8988T (cell line): ENCODE measurements at regions not wholly inside any gene's neighbourhood (a gene's known extent, or its start where the extent isn't known, plus 50 kb on each side); places are given as distances from the start of the nearest gene placed in this dataset.

Source experiments
- DNase-seq: peaks from one replicate; pipeline ENCODE4 v3.0.0; 2011

- no peak for DNase-seq
Measured at GRCh38 chr2:898319-898718, 52.3 kb upstream of the SNTG2 start.

- DNase-seq: no peak
Measured at GRCh38 chr2:897091-897490, 53.6 kb upstream of the SNTG2 start.

- DNase-seq: no peak
Measured at GRCh38 chr2:893311-893710, 57.3 kb upstream of the SNTG2 start.

- DNase-seq: no peak
Measured at GRCh38 chr2:892892-893291, 57.8 kb upstream of the SNTG2 start.

- DNase-seq: no peak
Measured at GRCh38 chr2:892401-892800, 58.2 kb upstream of the SNTG2 start.

- DNase-seq: no peak
Measured at GRCh38 chr2:891734-892133, 58.9 kb upstream of the SNTG2 start.

- no peak for DNase-seq
Measured at GRCh38 chr2:890791-891190, 59.9 kb upstream of the SNTG2 start.

GRCh38 chr2:890214-890613, 60.4 kb upstream of the SNTG2 start:
- DNase-seq: no peak

- no peak for DNase-seq
Measured at GRCh38 chr2:888906-889566, 61.6 kb upstream of the SNTG2 start.

GRCh38 chr2:888211-888801, 62.3 kb upstream of the SNTG2 start:
- DNase-seq: no peak

- DNase-seq: no peak
Measured at GRCh38 chr2:887639-888038, 63.0 kb upstream of the SNTG2 start.

GRCh38 chr2:886072-887022, 64.3 kb upstream of the SNTG2 start:
- DNase-seq: no peak

- no peak for DNase-seq
Measured at GRCh38 chr2:885230-886071, 65.2 kb upstream of the SNTG2 start.

GRCh38 chr2:883803-884748, 66.6 kb upstream of the SNTG2 start:
- no peak for DNase-seq

GRCh38 chr2:883260-883802, 67.3 kb upstream of the SNTG2 start:
- no peak for DNase-seq

- no peak for DNase-seq
Measured at GRCh38 chr2:881204-881918, 69.3 kb upstream of the SNTG2 start.

- DNase-seq: no peak
Measured at GRCh38 chr2:880201-880970, 70.3 kb upstream of the SNTG2 start.

- DNase-seq: no peak
Measured at GRCh38 chr2:879540-879939, 71.1 kb upstream of the SNTG2 start.

- DNase-seq: no peak
Measured at GRCh38 chr2:878245-878930, 72.3 kb upstream of the SNTG2 start.
